ENCODE measurements at regions not wholly inside any gene's neighbourhood (a gene's known extent, or its start where the extent isn't known, plus 50 kb on each side); places are given as distances from the start of the nearest gene placed in this dataset.
A peak's percentile ranks its signal among the peaks of the same experiment; 100 is the strongest.
"Not testable (repeated sequence)": the region's sequence is repeated elsewhere in the genome, so short reads cannot be mapped to it uniquely, and the experiment has no call there.

GRCh38 chr20:29320216-29320949, 1937.1 kb upstream of the DEFB115 start:
- not testable (repeated sequence) for DNase-seq

DNA sequence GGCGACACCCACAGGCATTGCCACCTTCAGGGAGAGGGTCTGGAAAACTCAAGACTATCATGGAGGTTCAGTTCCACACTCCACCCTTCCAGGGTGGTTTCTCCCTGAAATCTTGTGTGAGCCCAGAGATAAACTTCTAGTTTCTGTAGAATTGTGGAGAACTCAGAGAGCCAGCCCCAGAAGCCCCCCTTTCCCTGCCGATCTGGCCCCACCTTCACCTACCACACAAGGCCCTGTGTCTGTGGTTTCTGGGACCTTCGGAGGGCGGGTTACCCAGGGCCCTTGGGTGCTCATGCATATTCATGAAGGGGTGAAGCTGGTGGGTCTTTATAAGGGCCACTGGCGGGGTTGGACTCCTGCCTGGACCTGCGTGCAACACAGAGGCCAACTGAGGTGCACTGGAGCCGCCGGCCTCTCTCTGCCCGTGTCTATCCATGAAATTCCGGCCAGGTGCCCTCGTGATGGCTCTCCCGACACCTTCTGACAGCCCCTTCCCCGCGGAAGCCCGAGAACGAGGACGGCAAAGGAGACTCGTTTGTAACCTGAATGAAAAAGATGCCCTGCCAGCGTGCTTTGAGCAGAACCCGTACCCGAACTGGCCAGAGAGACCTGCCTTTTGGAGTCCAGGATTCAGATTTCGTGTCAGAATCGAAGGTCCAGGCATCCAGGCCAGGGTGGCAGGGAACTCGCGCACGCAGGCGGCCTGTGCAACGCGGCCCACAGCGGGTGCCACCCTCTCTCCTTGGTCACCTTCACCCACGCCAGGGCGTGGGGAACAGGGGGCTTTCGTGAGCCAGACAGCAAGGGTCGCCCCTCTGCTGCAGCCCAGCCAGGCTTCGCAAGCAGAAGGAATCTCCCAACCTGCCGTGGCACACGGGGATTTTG, 1933.6 kb upstream of the DEFB115 start:
- DNase-seq: not testable (repeated sequence)

DNA sequence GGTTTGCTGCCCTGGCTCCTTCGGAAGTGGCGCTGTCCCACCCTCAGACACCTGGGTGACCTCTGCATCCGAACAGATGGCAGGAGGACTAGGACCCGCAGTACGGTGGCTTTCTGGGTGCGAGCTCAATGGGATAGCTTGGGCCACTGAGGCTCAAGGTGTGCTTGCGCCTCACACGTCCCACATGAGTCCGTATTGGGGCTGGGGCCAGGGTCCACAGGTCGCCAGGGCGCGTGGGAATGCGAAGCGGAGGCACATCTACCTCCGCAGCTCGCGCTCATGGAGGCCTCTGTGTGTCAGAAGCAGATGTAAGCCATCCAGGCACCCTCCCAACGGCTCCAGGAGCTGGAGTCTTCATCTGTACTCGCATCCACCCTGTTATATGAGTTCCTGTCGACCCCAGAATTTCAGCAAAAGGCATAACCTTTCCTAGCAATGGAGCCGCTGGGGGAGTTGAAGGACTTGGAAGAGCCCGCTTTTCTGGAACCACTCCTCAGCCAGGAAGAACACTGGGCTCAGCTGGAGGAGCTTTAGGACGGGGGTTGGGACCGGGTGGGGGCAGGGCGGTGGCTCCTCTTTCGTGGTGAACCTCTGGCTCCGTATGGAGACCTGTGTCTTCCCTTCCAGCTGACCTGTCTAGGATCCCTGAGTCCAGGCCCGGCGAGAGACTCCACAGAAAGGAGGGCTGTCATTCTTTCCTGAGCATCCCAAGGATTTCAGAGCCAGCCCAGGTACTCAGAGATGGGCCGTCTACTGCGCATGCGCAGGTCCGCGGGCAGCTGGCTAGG, 1932.8 kb upstream of the DEFB115 start:
- not testable (repeated sequence) for DNase-seq

- no peak for DNase-seq
Observed at GRCh38 chr20:29325304-29325640, 1932.2 kb upstream of the DEFB115 start.

- not testable (repeated sequence) for DNase-seq
Observed at GRCh38 chr20:29325781-29326180, 1931.7 kb upstream of the DEFB115 start.

- DNase-seq: no peak
Observed at GRCh38 chr20:29326376-29327070, 1930.9 kb upstream of the DEFB115 start.

GRCh38 chr20:29327600-29328420, 1929.7 kb upstream of the DEFB115 start:
- DNase-seq: peak; percentile 30 to 31

DNA sequence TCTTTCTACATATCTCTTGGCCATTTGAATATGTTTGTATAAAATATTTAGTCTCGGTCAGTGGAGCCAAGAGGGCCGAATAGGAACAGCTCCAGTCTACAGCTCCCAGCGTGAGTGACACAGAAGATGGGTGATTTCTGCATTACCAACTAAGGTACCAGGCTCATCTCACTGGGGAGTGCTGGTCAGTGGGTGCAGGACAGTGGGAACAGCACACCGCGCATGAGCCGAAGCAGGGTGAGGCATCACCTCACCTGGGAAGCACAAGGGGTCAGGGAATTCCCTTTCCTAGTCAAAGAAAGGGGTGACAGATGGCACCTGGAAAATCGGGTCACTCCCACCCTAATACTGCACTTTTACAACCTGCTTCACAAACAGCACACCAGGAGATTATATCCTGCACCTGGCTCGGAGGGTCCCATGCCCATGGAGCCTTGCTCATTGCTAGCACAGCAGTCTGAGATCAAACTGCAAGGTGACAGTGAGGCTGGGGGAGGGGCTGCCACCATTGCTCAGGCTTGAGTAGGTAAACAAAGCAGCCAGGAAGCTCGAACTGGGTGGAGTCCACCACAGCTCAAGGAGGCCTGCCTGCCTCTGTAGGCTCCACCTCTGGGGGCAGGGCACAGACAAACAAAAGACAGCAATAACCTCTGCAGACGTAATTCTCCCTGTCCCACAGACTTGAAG, 1926.9 kb upstream of the DEFB115 start:
- DNase-seq: not testable (repeated sequence)

- no peak for DNase-seq
Observed at GRCh38 chr20:29349836-29350235, 1907.6 kb upstream of the DEFB115 start.

GRCh38 chr20:29375937-29376336, 1881.5 kb upstream of the DEFB115 start:
- DNase-seq: not testable (repeated sequence)

DNA sequence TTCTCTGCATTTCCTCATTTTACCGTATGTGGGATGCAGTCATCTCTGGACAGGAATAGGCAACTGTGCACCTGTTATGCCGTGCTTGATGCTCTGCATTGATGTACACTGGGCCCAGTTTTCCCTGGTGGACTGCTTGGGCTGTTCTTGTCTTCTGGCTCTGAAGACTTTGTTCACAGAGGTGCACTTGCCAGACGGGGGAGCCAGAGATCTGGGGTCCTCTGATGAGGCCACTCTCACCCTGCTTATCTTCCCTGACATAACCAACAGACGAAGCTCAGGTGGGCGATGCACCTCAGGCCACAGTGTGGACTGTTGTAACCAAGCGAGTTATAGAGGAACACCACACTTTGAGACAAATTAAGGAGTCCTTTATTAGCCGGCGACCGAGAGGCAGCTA, 1864.6 kb upstream of the DEFB115 start:
- DNase-seq: peak in 1 of 2 experiments; percentile 5

DNA sequence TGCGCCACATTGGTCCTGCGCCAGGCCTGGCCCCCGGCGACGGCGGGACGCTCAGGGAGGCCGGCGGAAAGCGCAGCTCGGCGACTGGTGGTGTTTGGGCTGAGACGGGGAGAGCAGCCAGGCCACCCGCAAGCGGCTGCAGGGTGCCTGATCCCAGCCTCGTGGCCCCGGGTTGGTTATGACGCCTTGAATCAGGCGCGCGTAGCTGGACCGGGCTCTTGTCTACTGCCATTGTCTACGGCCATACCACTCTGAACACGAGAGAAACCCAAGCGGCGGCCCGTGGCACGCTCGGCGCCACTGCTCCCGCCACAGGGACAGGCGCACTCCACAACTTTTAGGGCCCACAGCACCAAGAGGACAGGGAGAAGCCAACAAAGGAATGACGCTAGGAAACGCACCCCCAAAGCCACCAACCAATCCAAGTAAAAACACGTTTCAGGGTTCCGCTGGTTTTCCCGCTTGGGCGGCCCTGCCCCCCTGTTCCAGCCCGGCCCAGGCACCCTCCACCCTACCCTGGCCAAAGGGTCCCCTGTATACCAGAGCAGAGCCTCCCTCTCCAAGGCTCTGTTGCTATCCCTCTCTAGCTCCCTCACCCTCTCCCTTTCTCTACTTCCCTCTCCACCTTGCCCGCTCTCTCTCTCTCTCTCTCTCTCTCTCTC, 1849.3 kb upstream of the DEFB115 start:
- no peak for DNase-seq

GRCh38 chr20:29408707-29409106, 1848.8 kb upstream of the DEFB115 start:
- not testable (repeated sequence) for DNase-seq

DNA sequence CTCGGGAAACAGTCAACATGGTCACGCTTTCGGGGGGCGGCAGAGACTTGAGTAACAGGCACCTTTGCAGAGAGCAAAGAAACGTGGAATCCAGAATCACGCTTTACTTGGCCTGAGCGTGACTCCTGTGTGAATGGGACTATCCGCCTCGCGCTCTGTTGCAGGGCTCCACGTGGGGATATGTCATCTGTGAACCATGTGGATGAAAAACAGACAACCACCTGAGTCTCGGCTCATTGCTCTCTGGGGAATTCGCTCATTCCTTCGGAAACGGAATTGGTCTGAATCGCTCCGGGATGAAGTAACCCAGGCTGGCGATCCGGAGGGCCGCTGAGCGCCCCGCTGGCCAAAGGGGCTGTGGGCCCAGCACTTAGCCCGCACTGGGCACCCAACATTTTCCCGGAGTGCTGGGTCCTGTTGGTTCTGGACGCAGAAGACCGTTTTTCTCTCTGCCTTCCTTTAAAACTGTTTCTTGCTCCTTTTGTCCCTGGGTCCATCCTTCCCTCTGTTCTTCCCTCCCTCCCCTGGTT, 1848.2 kb upstream of the DEFB115 start:
- not testable (repeated sequence) for DNase-seq

DNA sequence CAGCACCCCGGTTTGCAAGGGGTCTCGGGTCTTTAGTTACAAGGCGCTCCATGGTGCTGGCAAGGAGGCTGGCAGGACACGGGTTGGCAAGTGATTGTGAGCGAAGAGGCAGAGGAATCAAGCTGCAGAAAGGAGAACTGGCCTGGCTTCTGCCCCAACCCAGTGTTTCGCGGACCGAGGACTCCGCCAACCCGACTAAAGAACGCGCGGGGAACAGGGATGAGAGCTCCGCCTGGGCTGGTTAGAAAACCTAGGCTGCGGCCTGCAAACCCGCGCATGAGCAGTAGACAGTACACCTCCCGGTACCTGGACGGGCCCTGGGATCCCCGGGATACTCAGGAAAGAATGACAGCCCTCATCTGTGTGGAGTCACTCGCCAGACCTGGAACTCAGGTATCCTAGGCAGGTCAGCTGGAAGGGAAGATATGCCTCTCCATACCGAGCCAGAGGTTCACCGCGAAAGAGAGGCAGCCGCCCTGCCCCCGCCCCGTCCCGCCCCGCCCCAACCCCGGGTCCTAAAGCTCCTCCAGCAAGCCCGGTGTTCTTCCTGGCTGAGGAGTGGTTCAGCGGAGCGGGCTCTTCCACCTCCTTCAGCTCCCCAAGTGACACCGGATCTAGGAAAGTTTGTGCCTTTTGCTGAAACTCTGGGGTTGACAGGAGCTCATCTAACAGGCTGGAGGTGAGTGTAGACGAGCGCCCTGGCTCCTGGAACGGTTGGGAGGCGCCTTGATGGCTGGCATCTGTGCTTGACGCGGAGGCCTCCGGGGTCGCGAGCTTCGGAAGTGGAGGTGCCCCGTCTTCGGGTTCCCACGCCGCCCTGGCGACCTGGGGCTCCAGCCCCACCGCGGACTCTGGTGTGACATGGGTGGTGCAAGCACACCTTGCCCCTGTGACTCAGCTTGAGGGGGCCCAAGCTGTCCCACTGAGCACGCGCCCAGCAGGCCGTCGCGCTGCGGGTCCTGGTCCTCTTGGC, 1847.3 kb upstream of the DEFB115 start:
- no peak for DNase-seq

DNA sequence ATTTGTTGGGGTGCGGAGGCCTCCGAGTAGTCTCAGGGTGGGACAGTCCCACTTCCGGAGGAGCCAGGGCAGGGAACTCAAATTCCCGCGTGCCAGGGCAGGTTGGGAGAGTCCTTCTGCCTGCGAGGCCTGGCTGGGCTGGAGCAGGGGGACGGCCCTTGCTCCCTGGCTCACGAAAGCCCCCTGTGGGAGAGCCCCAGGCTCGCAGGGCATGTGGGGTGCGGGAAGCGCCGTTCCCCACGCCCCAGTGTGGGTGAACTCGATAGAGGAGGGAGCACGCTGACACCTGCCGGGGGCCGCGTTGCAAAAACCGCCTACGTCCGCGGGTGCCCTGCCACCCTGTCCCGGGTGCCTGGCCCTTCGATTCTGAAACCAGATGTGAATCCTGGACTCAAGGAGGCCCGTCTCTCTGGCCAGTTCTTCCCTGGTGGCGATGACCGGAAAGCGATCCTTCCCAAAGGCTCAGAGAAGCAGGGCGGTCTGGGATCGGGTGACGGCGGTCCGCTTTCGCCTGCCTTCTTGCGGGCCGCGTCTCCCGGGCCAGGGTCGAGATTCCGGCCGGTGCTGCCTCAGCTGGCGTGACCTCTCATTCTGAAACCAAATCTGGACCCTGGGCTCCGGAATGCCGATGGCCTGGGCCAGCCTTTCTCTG, 1846.5 kb upstream of the DEFB115 start:
- no peak for DNase-seq

GRCh38 chr20:29411458-29411820, 1846.0 kb upstream of the DEFB115 start:
- DNase-seq: not testable (repeated sequence)

DNA sequence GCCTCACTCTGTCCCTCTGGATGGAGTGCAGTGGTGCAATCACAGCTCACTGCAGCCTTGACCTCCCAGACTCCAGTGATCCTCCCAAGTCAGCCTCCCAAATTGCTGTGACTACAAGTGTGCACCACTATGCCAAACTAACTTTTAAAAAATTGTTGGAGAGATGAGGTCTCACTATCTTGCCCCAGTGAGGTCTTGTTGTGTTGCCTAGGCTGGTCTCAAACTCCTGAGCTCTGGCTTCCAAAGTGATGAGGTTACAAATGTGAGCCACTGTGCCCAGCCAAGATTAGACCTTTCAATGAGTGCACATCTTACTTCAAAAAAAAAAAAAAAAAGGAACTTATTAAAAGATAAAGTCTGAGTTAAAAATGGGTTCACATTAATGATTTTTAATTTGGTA, 1838.1 kb upstream of the DEFB115 start:
- no peak for DNase-seq

Measured in Kasumi-1 (cell line).